ENCODE measurements at regions not wholly inside any gene's neighbourhood (a gene's known extent, or its start where the extent isn't known, plus 50 kb on each side); places are given as distances from the start of the nearest gene placed in this dataset.

DNA sequence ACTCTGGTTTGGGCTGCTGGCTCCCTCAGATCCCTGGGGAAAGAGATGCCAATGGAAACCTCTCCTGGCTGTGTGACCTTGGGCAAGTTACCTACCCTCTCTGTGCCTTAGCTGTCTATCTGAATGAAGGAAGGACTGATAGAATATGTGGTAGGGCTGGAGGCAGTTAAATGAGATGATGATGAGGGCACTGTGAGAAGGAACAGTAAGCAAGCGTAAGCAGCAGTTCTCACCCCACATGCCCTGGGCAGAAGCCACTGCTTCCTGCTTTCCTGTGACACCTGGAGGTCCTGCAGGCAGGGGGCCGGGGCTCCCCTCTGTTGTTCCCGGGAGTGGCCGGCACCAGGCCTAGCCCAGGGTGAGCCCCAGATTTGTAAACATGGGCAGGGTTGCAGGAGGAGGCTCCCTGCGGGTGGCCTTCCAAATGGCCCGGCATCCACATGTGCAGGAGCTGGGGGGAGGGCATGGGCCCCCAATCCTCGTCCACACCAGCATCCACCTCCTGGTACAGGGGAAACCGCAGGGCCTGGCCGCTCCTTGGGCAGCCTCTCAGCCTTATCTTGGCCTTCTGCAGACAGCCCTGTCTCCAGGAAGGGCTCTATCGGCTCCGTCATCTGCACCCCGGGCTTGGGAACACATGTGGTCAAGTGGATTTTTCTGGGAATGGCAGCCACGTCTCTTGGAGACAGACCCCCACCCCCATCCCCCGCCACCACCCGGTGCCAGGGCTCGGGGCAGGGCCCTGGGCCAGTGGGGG, 235.6 kb upstream of the GSE1 start:
- Mint-ChIP-seq H3K27me3 (ENCODE audit: low read depth) (no peaks in the 10 kb centered on the region), H3K4me3 (ENCODE audit: unreplicated experiment) (no peak overlapping the region), H3K9me3 (ENCODE audit: low read depth) (no peaks in the 10 kb centered on the region), H3K36me3 (ENCODE audit: low read depth) (no peaks in the 10 kb centered on the region), H3K27ac (ENCODE audit: unreplicated experiment) (no peak overlapping the region), H3K4me1 (ENCODE audit: low read depth) (peaks cover 11% of the 10 kb centered on the region)
- no peak for DNase-seq (ENCODE audit: low spot score)
- TF ChIP-seq CTCF (IDR thresholded peaks at IDR 0.05) = no peak

DNA sequence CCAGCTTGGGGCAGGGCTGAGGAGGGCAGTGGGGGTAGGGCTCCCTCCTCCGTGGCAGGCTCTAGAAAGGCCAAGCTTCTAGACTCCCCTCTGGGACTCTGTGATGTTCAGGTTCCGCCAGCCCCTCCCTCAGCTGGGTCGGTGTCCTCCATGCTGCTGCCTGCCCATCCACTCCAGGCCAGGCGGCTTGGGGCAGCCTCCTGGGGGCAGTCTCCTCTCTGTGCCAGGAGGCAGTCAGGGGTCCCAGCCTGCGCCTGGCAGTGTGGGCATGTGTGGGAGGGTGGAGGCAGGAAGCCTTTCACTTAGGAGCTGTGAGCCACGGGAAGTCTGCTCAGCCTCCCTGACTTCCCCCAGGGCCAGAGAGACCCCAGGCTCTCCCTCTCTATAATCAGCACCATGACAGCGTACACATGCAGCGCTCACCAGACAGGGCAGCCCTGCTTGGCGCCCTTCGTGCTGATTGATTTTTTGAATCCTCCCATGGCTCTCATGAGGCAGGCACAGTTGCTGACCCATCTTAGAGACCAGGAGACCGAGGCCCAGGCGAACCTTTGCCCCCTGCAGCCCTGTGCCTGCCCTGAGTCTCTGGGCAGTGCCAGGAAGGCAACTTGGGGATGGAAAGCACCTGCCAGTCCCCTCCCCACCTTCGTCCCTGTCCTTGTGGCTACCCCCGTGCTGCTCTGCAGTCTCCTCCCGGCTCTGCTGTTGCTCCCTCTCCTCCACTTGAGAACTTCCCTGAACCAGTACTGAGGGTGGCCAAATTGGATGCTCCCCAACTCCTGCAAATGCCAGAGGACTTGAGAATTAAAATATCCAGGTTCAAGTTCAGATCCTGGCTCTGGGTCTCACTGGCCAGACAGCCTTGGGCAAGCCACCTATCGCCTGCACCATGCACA, 234.7 kb upstream of the GSE1 start:
- no peak for DNase-seq (ENCODE audit: low spot score)
- no peaks in the 10 kb centered on the region for H3K27me3 Mint-ChIP-seq (ENCODE audit: low read depth)
- no peaks in the 10 kb centered on the region for H3K9me3 Mint-ChIP-seq (ENCODE audit: low read depth)
- H3K27ac Mint-ChIP-seq (ENCODE audit: unreplicated experiment) = no peak overlapping the region
- H3K4me3 Mint-ChIP-seq (ENCODE audit: unreplicated experiment) = no peak overlapping the region
- TF ChIP-seq CTCF (IDR thresholded peaks at IDR 0.05) = no peak
- peaks cover 5% of the 10 kb centered on the region for H3K4me1 Mint-ChIP-seq (ENCODE audit: low read depth)
- H3K36me3 Mint-ChIP-seq (ENCODE audit: low read depth) = no peaks in the 10 kb centered on the region

- H3K27me3 Mint-ChIP-seq (ENCODE audit: low read depth) = no peaks in the 10 kb centered on the region
- peaks cover 5% of the 10 kb centered on the region for H3K4me1 Mint-ChIP-seq (ENCODE audit: low read depth)
- H3K4me3 Mint-ChIP-seq (ENCODE audit: unreplicated experiment) = no peak overlapping the region
- H3K36me3 Mint-ChIP-seq (ENCODE audit: low read depth) = no peaks in the 10 kb centered on the region
- no peak for DNase-seq (ENCODE audit: low spot score)
- H3K27ac Mint-ChIP-seq (ENCODE audit: unreplicated experiment) = no peak overlapping the region
- TF ChIP-seq CTCF (IDR thresholded peaks at IDR 0.05) = no peak
- no peaks in the 10 kb centered on the region for H3K9me3 Mint-ChIP-seq (ENCODE audit: low read depth)
Observed at GRCh38 chr16:85379041-85380001, 233.8 kb upstream of the GSE1 start.

GRCh38 chr16:85380002-85380395, 233.1 kb upstream of the GSE1 start:
- H3K27ac Mint-ChIP-seq (ENCODE audit: unreplicated experiment) = no peak overlapping the region
- H3K4me3 Mint-ChIP-seq (ENCODE audit: unreplicated experiment) = no peak overlapping the region
- TF ChIP-seq CTCF (IDR thresholded peaks at IDR 0.05) = no peak
- no peak for DNase-seq (ENCODE audit: low spot score)
- no peaks in the 10 kb centered on the region for H3K36me3 Mint-ChIP-seq (ENCODE audit: low read depth)
- peaks cover 5% of the 10 kb centered on the region for H3K4me1 Mint-ChIP-seq (ENCODE audit: low read depth)
- H3K27me3 Mint-ChIP-seq (ENCODE audit: low read depth) = no peaks in the 10 kb centered on the region
- H3K9me3 Mint-ChIP-seq (ENCODE audit: low read depth) = no peaks in the 10 kb centered on the region

All from chondrocyte (in vitro differentiated cells).